NCI-H187 treated with DMSO at 0.1 percent for 48 hours (cell line): ENCODE measurements at regions not wholly inside any gene's neighbourhood (a gene's known extent, or its start where the extent isn't known, plus 50 kb on each side); places are given as distances from the start of the nearest gene placed in this dataset.
"Not testable (repeated sequence)": the region's sequence is repeated elsewhere in the genome, so short reads cannot be mapped to it uniquely, and the experiment has no call there.

ENCODE experiments used
- DNase-seq: peaks from one replicate; lab custom pipeline; 2025; lab: John Stamatoyannopoulos, UW

DNA sequence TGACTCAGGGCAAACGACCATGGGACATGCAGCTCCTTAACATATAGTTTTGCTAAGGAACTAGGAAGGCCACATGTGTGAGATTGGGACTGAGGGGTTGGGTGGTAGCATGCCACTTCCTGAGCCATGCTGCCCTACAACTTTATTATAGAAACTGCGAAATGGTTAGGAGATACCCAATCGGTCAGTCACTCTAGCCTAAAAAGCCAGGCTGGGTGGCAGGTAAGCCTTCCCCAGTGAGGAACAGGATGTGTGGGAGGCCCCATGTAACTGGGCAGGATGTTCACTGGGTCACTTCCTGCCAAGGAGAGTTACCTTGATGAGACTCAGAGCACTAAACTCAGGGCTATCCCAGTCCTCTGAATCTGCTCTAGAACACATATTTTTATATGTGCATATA lies 123.5 kb downstream of the MAP3K7 start:
- DNase-seq, result no peak

DNA sequence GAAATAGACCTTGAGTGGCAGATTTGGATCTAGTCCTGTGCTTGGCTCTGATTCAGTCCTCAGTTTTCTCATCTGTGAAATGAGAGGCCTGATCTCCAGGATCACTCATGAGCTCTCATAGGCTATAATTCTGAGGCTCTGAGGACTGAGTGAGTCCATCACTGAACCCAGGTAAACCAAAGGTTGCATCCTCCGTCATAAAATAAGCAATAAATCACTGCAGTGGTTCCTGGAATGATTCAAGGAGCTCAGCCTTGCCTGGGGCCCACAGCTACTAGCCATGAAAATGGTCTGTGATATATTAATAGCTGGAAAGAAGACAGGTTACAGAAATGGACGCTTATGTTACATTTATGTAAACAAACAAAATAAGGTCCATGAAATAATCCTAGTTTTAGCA lies 124.8 kb downstream of the MAP3K7 start:
- no peak for DNase-seq

DNA sequence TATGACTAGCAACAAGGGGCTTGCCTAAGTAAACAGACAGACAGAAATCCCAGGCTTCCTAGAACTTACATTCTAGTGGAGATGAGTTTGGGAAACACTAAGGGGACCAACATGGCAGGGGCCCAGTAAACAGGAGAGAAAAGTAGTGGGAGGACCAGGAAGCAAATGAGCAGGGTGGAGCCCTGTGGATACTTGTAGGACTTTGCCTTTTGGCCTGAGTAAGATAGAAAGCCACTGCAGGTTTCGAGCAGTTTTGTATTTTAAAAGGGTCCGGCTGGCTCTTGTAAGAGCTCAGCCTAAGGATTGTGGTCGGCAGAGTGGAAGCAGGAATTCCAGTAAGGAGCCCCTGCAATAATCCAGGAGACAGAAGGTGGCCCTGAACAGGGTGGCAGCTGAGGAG lies 125.5 kb downstream of the MAP3K7 start:
- no peak for DNase-seq

DNA sequence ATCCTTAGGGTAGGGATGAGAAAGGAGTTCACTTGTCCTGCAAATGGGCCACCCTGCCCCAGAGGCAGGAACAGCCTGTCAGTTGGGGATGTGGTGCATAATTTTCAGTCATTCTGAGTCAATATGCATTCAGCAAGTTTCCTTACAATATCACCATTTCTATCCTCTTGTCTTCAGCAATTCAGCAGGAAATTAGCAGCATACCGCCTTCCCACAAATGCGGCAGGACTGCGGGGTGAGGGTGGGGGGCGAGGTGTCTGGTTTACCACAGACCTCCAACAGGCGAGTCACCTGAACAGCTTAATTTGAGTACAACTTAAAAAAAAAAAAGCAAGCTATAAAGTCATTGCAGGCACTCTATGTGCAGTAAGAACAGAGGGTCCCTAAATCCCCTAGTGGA lies 126.8 kb downstream of the MAP3K7 start:
- DNase-seq, result no peak

DNA sequence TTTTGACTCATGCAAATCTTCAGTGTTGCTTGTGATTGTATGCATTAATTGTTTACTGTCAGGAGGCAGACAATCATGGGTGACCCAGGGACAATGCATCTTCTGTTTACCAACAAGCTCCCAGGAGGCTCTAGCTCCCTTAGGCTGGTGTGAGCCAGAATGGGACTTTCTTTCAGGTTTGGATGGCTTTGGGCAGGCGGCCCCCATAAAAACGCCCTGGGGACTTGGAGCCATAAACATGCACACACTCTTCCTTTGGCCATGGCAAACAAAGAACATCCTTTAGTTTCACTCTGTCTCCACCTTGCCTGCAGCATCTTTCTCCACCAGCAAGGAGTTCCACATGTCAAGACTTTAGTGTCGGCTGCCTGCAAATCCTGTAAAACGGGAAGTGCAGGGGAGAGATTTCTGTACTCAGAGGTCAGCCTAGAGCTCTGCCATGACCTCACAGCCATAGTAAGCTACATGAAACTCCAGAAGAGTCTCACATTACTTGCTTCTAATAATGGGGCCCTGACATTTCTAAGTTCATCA lies 127.6 kb downstream of the MAP3K7 start:
- DNase-seq, result no peak

DNA sequence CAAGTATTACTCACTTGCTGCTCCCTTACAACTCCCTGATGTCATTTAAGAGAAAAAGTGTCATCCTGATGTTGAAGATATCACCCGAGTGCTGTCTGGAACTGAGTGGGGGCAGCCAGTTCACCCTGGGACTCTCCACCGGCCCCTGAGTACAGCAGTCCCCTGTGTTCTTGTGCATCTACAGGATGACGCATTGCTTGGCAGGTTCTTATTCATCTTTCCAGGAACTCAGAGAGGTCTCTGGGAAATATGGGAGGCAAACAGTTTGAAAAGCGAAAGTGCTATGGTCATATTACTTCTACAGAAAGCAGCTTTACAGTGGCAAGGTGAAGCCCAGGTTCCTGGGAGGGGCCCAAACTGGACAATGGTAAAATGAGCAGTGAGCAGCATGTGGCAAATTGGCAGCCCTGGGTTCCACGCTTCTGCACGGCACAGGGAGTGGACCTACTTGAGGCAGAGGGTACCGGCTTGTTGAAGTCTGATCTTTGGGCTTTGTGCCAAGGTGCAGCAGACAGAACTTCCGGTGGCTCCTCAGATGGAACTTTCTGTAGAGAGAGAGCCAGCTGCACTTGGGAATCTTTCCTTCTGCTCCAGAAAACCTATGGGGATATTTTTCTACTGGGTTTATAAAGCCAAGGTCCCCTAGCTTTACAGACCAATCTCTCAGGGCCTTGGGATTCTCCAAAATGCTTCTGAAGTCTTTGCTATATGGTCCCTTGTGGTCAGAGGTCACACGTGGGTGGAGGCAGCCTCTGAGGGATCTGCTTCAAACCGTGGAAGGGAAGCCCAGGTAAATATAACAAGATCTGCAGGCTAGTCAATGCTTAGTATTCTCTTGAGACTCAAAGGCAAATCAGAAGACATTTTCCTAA lies 128.3 kb downstream of the MAP3K7 start:
- no peak for DNase-seq

DNA sequence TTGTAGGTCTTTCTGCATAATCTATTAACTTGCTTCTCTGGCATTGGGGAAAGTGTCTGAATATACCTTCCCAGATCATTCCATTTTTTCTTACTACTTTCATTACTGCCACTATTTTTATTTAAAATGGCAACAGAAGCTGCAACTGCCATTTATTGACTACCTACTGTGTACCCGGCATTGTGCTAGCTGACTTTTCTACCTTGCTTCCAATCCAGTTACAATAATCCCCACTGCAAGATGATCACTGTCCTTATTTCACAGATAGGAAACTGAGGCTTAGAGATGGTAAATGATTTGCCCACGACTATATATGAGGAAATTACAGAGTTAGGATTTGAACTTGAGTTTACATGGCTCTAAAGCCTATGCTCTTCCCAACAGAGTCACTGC lies 129.0 kb downstream of the MAP3K7 start:
- no peak for DNase-seq

DNA sequence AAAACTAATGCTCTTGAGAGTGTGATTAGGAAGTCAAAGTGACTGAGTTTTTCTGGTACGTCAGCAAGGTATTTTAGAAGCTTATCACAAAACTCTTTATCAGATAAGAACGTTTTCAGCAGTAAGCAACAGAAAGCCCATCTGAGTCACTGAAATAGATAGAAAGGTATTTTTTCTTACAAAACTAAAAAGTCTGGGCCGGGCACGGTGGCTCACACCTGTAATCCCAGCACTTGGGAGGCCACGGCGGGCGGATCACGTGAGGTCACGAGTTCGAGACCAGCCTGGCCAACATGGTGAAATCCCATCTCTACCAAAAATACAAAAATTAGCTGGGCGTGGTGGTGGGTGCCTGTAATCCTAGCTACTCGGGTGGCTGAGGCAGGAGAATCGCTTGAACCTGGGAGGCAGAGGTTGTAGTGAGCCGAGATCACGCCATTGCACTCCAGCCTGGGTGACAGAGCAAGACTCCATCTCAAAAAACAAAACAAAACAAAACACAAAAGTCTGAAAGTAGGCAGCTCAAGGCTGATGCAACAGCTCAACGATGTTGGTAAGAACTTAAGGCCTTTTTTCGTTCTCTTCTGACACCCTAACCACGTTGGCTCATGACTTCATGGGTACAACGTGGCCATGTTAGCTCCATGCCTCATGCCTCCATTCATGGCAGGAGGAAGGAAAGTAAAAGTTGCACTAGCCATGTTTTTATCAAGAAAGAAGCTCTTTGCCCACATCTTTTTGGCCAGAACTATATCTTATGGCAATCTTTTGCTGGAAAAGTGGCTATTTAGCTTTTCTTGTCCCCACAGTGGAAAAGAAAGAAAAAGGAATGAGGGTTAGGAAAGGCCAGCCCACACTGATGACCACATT lies 129.6 kb downstream of the MAP3K7 start:
- not testable (repeated sequence) for DNase-seq

DNA sequence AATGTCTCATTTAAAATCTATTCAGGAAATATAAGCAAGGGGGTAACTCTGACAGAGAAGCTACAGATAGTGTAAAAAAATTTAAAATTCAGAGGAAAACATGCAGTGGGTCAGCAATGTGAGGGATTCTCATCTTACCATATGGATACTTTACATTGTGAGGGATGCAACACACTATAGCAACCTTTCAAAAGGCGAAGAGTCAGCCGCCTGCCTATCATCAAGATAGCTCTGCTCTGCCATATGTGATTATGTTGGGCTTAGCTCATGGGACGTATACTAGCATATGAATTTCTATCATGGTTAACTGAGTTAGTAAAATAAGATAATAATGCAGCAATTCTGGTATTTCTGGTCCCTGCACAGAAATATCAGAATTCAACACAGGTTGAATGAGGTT lies 130.9 kb downstream of the MAP3K7 start:
- DNase-seq, result no peak

DNA sequence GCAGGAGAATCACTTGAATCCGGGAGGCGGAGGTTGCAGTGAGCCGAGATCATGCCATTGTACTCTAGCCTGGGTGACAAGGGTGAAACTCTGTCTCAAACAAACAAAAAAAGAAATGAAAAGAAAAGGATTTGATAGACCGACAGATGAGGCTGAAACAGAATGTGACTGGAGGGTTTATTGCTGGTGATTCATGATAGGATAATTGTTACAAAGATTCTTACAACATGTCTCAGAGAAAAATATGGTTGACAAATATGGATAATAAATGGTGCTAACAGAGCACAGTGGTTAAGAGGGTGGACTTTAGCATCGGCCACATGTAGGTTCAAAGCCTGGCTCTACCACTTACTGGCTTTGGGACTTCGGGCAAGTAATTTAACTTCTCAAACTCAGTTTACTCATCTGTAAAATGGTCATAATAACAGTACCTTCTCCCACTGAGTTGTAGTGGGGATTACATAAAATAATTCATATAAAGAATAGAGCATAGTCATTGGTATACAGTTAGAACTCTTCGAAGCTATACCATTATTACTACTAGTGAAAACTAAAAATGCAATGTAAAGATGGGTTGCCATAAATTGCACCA lies 131.9 kb downstream of the MAP3K7 start:
- DNase-seq, result no peak

DNA sequence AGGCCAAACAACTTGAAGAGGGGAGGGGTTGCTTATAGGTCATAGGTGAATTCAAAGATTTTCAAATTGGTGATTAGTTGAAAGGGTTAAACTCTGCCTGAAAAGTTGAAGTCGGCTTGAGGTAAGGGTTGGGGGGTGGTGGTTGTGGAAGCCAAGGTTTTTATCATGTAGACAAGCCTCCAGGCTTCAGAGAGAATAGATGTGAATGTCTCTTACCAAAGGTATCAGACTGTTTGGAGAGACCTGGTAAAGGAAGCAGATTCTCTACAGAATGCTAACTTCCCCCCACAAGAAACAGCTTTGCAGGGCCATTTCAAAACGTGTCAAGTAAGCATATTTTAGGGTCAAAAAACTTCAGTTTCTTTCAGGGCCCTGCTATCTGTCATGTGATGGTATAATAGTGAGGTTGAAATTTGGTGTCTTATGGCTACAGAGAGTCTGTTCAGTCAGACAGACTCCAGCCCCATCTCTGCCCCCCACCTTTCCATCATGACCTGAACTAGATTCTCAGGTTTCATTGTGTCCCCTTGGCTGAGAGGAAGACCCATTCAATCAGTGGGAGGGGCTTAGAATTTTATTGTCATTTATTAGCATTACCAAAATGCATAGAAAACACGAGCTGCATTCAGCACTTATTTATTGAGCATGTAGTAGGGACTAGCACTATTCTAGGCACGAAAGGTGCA lies 136.5 kb downstream of the MAP3K7 start:
- no peak for DNase-seq

DNA sequence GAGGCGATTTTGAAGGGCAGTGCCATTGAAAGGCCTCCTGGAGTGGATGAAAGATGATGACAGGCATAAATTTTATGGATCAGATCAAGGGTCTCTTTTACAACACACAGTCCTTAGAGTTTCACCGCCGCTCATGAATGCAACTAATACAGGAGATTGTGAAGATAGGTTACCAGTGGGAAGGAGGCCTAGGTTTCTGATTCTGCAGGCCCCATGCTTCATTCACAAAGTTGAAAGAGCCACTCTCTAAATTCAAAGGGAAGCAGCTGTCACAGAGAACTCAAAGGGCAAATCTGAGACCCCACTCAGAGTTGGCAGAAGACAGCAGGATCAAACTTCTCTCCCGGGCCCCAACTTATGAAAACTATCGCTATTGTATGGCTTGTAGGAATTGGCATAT lies 137.6 kb downstream of the MAP3K7 start:
- DNase-seq, result no peak

DNA sequence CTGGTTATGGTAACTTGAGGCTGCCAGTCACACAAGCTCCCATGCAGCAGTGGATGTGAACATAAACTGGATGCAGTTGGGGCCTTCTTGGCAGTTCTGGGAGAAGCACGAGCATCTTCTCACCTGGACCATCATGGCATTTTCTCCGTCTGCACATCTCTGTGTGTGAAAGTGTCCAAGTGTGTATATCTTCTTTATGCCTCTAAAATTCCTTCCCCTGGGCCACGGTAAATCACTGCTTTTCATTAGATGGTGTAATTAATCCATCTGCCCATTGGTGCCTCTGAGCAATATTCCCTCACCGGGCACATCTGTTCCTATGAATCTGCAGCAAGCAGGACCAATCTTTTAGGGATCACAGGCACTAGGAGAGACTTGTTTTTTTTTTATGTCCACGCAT lies 138.0 kb downstream of the MAP3K7 start:
- DNase-seq, result no peak

DNA sequence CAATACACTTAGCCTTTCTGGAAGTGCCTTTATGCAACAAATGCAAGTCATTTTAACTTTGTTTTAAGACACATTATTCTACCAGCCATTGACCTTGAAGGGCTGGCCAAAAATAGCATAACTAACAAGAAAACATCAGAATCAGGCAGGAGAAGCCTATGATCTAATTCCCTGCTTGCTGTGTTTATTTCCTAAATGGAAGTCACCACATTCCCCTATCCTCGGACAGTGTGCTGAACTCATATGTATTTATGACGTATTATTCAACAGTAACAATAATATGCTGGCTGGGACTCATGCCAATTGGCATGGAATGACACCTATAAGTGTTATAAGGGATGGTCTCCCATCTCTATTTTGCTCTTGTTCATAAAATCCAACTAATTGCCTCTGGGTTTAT lies 140.7 kb downstream of the MAP3K7 start:
- no peak for DNase-seq

DNA sequence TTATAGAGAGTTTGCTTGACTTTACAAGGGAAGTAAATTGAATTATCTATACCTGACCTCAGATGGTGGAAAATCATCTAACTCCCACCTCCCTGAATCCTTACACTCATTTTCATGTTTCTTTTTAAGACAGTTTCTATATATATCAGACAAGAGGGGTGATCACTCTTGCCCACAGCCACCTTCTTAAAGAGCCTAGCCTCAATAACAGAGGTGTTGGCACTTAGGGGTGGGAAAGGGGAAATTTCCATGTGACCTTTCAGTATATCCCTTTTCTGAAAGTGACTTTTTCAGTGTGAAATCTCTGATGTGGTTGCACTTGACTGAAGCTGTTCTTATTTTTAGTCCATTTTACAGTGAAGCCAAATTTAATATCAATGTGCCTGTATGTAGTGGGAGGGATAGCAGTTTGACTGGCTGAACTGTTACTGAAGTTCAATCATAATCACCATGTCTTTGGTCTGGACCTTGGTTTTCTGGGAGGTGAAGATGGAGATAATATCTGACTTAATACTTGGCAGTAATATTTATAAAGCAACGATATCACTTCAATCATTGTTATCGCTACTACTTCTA lies 141.3 kb downstream of the MAP3K7 start:
- no peak for DNase-seq

DNA sequence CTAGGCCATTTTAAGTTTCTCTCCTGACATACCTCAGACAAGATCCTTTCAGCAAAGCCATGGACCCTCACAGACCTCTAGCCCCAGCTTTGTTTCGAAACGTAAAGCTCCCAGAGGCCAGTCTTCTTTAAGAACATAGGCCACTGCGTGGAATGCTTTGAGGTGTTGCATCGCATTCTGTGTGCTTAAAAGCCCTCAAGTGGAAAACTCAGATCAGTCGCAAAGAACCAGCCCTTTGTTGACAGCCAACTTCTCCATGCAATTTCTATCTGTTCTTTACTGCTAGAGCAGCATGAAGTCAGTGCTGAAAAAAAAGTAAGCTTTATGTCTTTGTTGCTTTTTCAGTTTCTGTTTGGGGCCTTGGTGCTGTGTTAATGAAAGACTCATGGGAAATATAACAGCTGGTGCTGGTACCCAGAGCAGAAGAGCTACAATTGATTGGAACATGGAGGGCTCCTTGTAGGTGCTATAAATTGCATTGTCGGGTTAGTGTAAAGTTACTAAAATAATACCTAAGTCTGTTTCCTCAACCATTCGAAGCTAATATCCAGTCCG lies 142.6 kb downstream of the MAP3K7 start:
- no peak for DNase-seq

DNA sequence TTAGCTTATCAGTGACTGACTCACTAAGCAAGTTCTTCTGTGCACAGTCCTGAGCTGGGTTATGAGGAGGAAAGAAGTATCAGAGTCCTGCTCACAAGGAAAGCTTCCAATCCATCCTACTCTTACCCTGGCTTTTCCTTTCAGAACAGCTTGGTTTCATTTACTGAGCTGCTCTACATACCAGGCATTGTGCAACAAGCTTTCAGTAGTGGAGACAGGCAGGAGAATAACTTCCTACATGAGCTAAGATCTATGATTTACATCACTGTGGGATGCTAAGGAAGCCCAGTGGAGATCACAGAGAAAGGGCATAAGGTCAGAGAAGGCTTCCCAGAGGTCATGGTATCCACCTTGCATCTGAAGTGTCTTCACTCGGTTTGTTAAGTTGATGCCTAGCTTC lies 144.5 kb downstream of the MAP3K7 start:
- DNase-seq, result no peak

DNA sequence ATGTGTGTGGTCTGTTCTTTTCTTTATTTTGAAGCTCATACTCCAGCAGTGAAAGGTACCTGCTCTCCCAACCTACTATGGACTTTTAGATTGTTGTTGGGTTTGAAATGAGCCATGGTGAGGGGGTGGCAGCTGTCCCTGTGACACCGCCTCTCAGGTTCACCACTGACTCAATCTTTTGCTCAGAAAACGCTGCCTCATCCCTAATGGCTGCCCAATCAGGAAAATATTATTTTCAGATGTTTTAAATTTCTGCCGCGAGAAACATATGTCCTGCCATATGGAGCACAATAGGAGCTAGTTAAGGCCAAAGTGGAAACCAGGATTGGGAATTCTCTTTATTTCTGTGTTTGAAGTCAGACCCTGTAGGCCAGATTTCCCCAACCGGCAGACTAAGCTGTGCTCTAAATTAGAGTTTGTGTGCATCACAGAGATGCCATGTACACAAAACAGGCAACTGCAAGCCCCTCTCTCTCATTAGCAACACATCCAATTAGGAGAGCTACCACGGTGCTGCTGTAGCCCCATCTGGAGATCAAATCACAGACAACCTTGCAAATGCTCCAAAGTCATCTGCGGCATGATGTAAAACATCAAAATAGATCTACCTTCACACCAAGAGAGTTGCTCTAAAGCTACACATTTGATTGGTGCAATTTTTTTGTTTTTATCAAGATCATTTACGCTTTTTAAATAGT lies 144.1 kb upstream of the BACH2 start:
- no peak for DNase-seq

DNA sequence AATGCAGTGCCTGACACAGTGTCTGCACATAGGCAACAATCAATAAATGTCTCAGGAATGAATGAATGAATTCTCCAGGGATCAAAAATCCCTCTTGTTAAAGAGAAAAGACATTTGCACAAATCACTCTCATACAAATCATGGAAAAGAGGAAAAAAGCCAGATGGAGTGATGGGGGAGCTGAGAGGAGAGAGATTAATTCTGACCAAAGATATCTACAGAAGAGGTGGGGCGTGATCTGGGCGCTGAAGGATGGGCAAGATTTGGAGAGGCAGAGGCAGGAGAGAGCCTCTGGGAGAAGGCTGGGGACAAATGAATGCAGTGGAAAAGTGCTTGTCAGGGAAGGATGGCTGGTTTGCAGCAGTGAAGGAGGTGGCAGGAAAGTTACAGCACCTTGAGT lies 142.9 kb upstream of the BACH2 start:
- DNase-seq, result no peak

DNA sequence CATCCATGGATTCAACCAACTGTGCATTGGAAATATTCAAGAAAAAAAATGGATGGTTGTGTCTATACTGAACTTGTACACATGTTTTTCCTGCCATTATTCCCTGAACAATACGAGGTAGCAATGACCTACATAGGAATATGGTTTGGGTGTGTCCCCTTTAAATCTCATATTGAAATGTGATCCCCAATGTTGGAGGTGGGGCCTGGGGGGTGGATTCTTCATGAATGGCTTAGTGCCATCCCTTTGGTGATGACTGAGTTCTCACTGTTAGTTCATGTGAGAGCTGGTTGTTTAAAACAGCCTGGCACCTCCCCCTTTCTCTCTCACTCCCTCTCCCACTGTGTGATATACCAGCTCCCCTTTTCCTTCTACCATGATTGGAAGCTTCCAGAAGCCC lies 139.8 kb upstream of the BACH2 start:
- no peak for DNase-seq
